HCT116 (cell line): ENCODE measurements at regions not wholly inside any gene's neighbourhood (a gene's known extent, or its start where the extent isn't known, plus 50 kb on each side); places are given as distances from the start of the nearest gene placed in this dataset.

Experiments used
- ATAC-seq: fragments of 200-7000 bp; cut with Tn5 transposase; 2 replicates; pipeline ENCODE4 v1.9.1; 2020; ENCODE audit warnings: mild to moderate bottlenecking, moderate library complexity
- BruUV-seq: library from RNA; stranded (reverse); fragments of 400-500 nt; replicated peaks from 2 replicates; lab custom pipeline; 2021; lab: Mats Ljungman, UMichigan
- CTCF ChIA-PET: fragments of 300-600 bp; sonication (Branson Sonifier 250); formaldehyde crosslinking; loops from one replicate; lab custom pipeline; 2021; ENCODE audit warnings: antibody characterized with exemption; lab: Charles Lee
- POLR2A ChIA-PET: fragments of 300-600, 350-600 bp; sonication (Branson Sonifier 250); formaldehyde crosslinking; loops from one replicate; lab custom pipeline; 2021; ENCODE audit warnings: antibody characterized with exemption; lab: Charles Lee
- RAD21 ChIA-PET, 2 experiments: fragments of 300-600 bp; sonication (Branson Sonifier 250); formaldehyde crosslinking; loops; one replicate each; lab custom pipeline; 2023; ENCODE audit warnings: low total read pairs in 2 of 2; ENCODE audit not compliant: uncharacterized antibody in 2 of 2, unreplicated experiment in 2 of 2, low non-redundant PET in 1 of 2; lab: Charles Lee
- DNase-seq: peaks from one replicate; pipeline ENCODE4 v3.0.0-alpha.2; 2010; ENCODE audit warnings: low read depth, low spot score
- H2AFZ ChIP-seq: fragments of 200-600 bp; shearing (Covaris generic), sonication (generic); 2 replicates; pipeline ENCODE4 v1.6.1; 2017; ENCODE audit warnings: low read depth, mixed run types, mixed read lengths, antibody characterized with exemption, low read length; ENCODE audit not compliant: poor library complexity, severe bottlenecking
- H3K27ac ChIP-seq: 2 replicates; pipeline ENCODE4 v1.5.1; 2012; ENCODE audit warnings: low read depth, low read length
- H3K27me3 ChIP-seq: fragments of 200-600 bp; sonication (generic); 2 replicates; pipeline ENCODE4 v1.6.1; 2016; ENCODE audit warnings: mixed run types, low read length, mixed read lengths; ENCODE audit not compliant: insufficient read depth
- H3K36me3 ChIP-seq, 2 experiments: fragments of 200-500 bp in 1 of 2; fragments of 200-600 bp in 1 of 2; sonication (Bioruptor generic) in 1 of 2; sonication (generic) in 1 of 2; 2 replicates each; pipeline versions ENCODE4 v1.5.1 to v1.6.1; 2014 to 2016; ENCODE audit warnings: low read length in 2 of 2, inconsistent platforms in 1 of 2, mixed read lengths in 1 of 2, mixed run types in 1 of 2; ENCODE audit not compliant: insufficient read depth in 2 of 2, control insufficient read depth in 1 of 2
- H3K4me1 ChIP-seq, 2 experiments: fragments of 200-600 bp in 1 of 2; sonication (generic) in 1 of 2; 2 replicates each; pipeline versions ENCODE4 v1.5.1 to v1.6.1; 2012 to 2017; ENCODE audit warnings: low read length in 2 of 2, inconsistent platforms in 1 of 2, mild to moderate bottlenecking in 1 of 2, mixed read lengths in 1 of 2, mixed run types in 1 of 2, moderate library complexity in 1 of 2; ENCODE audit not compliant: insufficient read depth in 2 of 2, control insufficient read depth in 1 of 2
- H3K4me2 ChIP-seq: fragments of 200-600 bp; sonication (generic); 2 replicates; pipeline ENCODE4 v1.6.1; 2017; ENCODE audit warnings: mixed run types, low read length, mixed read lengths
- H3K4me3 ChIP-seq, 2 experiments: fragments of 200-600 bp in 1 of 2; sonication (generic) in 1 of 2; replicated peaks in 1 of 2; 2 replicates each; pipeline ENCODE4 v1.5.1; 2011 to 2016; ENCODE audit warnings: low read length in 2 of 2, control low read depth in 1 of 2, low read depth in 1 of 2, mild to moderate bottlenecking in 1 of 2, mixed read lengths in 1 of 2, mixed run types in 1 of 2
- H3K79me2 ChIP-seq: fragments of 200-600 bp; sonication (generic); 2 replicates; pipeline ENCODE4 v1.6.1; 2017; ENCODE audit warnings: mild to moderate bottlenecking, mixed run types, low read length, moderate library complexity, mixed read lengths; ENCODE audit not compliant: insufficient read depth
- H3K9ac ChIP-seq: fragments of 200-600 bp; sonication (generic); 2 replicates; pipeline ENCODE4 v1.6.1; 2016; ENCODE audit warnings: low read length, mixed read lengths
- H3K9me2 ChIP-seq: fragments of 200-600 bp; sonication (generic), shearing (Covaris generic); 2 replicates; pipeline ENCODE4 v1.6.1; 2017; ENCODE audit warnings: mixed run types, mild to moderate bottlenecking, moderate library complexity; ENCODE audit not compliant: insufficient read depth
- H3K9me3 ChIP-seq, 2 experiments: fragments of 200-500 bp in 1 of 2; fragments of 200-600 bp in 1 of 2; sonication (Bioruptor generic) in 1 of 2; sonication (generic) in 1 of 2; 2 replicates each; pipeline ENCODE4 v1.6.1; 2014 to 2017; ENCODE audit warnings: low read length in 2 of 2, mixed read lengths in 2 of 2, inconsistent platforms in 1 of 2, low read depth in 1 of 2, mild to moderate bottlenecking in 1 of 2, mixed run types in 1 of 2, moderate library complexity in 1 of 2; ENCODE audit not compliant: control insufficient read depth in 1 of 2, insufficient read depth in 1 of 2
- H4K20me1 ChIP-seq: fragments of 200-600 bp; sonication (generic), shearing (Covaris generic); 2 replicates; pipeline ENCODE4 v1.6.1; 2017; ENCODE audit warnings: mixed run types, mild to moderate bottlenecking, moderate library complexity; ENCODE audit not compliant: insufficient read depth
- CBX3 ChIP-seq: IDR thresholded peaks from 2 replicates; pipeline ENCODE4 v1.6.1; 2012; ENCODE audit warnings: low read depth
- CTCF ChIP-seq, 3 experiments: fragments of 200-600 bp in 1 of 3; sonication (generic) in 1 of 3; IDR thresholded peaks in 2 of 3; conservative IDR thresholded peaks in 1 of 3; 2 replicates each; pipeline ENCODE4 v1.5.1; 2012 to 2017; ENCODE audit warnings: low read depth in 2 of 3, low read length in 2 of 3, antibody characterized with exemption in 1 of 3, borderline replicate concordance in 1 of 3, control low read depth in 1 of 3, mild to moderate bottlenecking in 1 of 3, mixed read lengths in 1 of 3, mixed run types in 1 of 3, moderate library complexity in 1 of 3; ENCODE audit not compliant: insufficient read depth in 1 of 3
- EZH2 ChIP-seq: fragments of 200-600 bp; sonication (generic); IDR thresholded peaks from 2 replicates; pipeline ENCODE4 v1.6.1; 2017; ENCODE audit warnings: antibody characterized with exemption, mixed run types
- FOSL1 ChIP-seq: IDR thresholded peaks from 2 replicates; pipeline ENCODE4 v1.6.1; 2012; ENCODE audit warnings: low read depth
- JUND ChIP-seq: IDR thresholded peaks from 2 replicates; pipeline ENCODE4 v1.6.1; 2012
- POLR2AphosphoS5 ChIP-seq: IDR thresholded peaks from 2 replicates; pipeline ENCODE4 v1.6.1; 2011; ENCODE audit warnings: mild to moderate bottlenecking, low read depth, low read length, moderate library complexity
- RAD21 ChIP-seq: IDR thresholded peaks from 2 replicates; pipeline ENCODE4 v1.6.1; 2012; ENCODE audit warnings: low read depth, mild to moderate bottlenecking
- REST ChIP-seq: IDR thresholded peaks from 2 replicates; pipeline ENCODE4 v1.6.1; 2012; ENCODE audit warnings: low read depth
- SRF ChIP-seq: IDR thresholded peaks from 2 replicates; pipeline ENCODE4 v1.6.1; 2012; ENCODE audit warnings: low read depth
- YY1 ChIP-seq: IDR thresholded peaks from 2 replicates; pipeline ENCODE4 v1.6.1; 2011; ENCODE audit warnings: low read length, low read depth, moderate library complexity, mild to moderate bottlenecking; ENCODE audit not compliant: insufficient replicate concordance; ENCODE audit errors: extremely low read depth
- ZBTB33 ChIP-seq: IDR thresholded peaks from 2 replicates; pipeline ENCODE4 v1.6.1; 2011; ENCODE audit warnings: mild to moderate bottlenecking, low read length, moderate library complexity; ENCODE audit not compliant: insufficient replicate concordance; ENCODE audit errors: extremely low read depth
- intact Hi-C: fragments of 100-400 bp; cut with micrococcal nuclease; formaldehyde crosslinking; loops from 2 replicates; pipeline ENCODE4 v1.10.0; 2022

GRCh38 chr4:79081973-79082372 lies 142.7 kb upstream of the PAQR3 start:
- Histone ChIP-seq H3K36me3 (no peaks in the 10 kb centered on the region), H3K79me2 (no peaks in the 10 kb centered on the region), H3K27ac (no peak overlapping the region), H3K4me3 (no peak overlapping the region), H4K20me1 (no peaks in the 10 kb centered on the region), H3K27me3 (no peaks in the 10 kb centered on the region), H2AFZ (no peak overlapping the region), H3K9ac (no peak overlapping the region), H3K9me3 (0 out of 4 replicates have a peak, but pooled peaks cover 0 to 3% of the 10 kb centered on the region in 2 experiments), H3K9me2 (no peaks in the 10 kb centered on the region), H3K4me1 (no peaks in the 10 kb centered on the region), H3K4me2 (no peak overlapping the region)
- TF ChIP-seq EZH2, result no peak
- no peak for TF ChIP-seq REST
- TF ChIP-seq SRF, result no peak
- TF ChIP-seq FOSL1, result no peak
- TF ChIP-seq ZBTB33, result no peak
- TF ChIP-seq POLR2AphosphoS5, result no peak
- TF ChIP-seq CTCF (IDR thresholded peaks at IDR 0.05 in 2 of 3, conservative IDR thresholded peaks at IDR 0.05 in 1 of 3; ENCODE audit: borderline replicate concordance in 1 of 3, insufficient read depth in 1 of 3, low read depth in 2 of 3, low read length in 2 of 3), result no peak
- no peak for TF ChIP-seq CBX3
- TF ChIP-seq YY1, result no peak
- TF ChIP-seq JUND, result no peak
- TF ChIP-seq RAD21, result no peak
- ATAC-seq (no peak), DNase-seq (no peak)
- intact Hi-C loops, result no loop called here
- POLR2A ChIA-PET, result no interaction called here
- CTCF ChIA-PET, result no interaction called here
- RAD21 ChIA-PET, result no interaction called here
- no TSS peak for BruUV-seq
